ENCODE measurements at regions not wholly inside any gene's neighbourhood (a gene's known extent, or its start where the extent isn't known, plus 50 kb on each side); places are given as distances from the start of the nearest gene placed in this dataset.

- TF ChIP-seq POLR2A (IDR thresholded peaks at IDR 0.05) (no peak), CTCF (IDR thresholded peaks at IDR 0.05) (no peak)
- intact Hi-C loops (cut with DNase I; ENCODE audit: low total_unique reads) = no loop called here
- no peak overlapping the region for H3K4me3 ChIP-seq (ENCODE audit: low read depth, poor library complexity, severe bottlenecking)
- 31 to 43% methylated on average over 47 to 48 of the region's 48 CpGs for WGBS, 2 donors
- no peak for DNase-seq (ENCODE audit: low spot score in 2 of 2)
Observed at GRCh38 chr10:117734731-117735405, 192.3 kb downstream of the EMX2 start.

GRCh38 chr10:117736655-117737054 is 194.1 kb downstream of the EMX2 start:
- intact Hi-C loops (cut with DNase I; ENCODE audit: low total_unique reads) = no loop called here
- DNase-seq (ENCODE audit: low spot score in 2 of 2) = peak in 1 of 2 donors; percentile 24
- TF ChIP-seq POLR2A (IDR thresholded peaks at IDR 0.05) (no peak), CTCF (IDR thresholded peaks at IDR 0.05) (no peak)
- H3K4me3 ChIP-seq (ENCODE audit: low read depth, poor library complexity, severe bottlenecking) = no peak overlapping the region
- WGBS, 2 donors = 50 to 60% methylated on average over 7 of the region's 7 CpGs

- WGBS, 2 donors = 75 to 88% methylated on average over 1 of the region's 1 CpG
- intact Hi-C loops (cut with DNase I; ENCODE audit: low total_unique reads) = no loop called here
- TF ChIP-seq CTCF (IDR thresholded peaks at IDR 0.05) = no peak
- no peak for TF ChIP-seq POLR2A (IDR thresholded peaks at IDR 0.05)
- no peak for DNase-seq (ENCODE audit: low spot score in 2 of 2)
- no peak overlapping the region for H3K4me3 ChIP-seq (ENCODE audit: low read depth, poor library complexity, severe bottlenecking)
Observed at GRCh38 chr10:117740088-117740487, 197.5 kb downstream of the EMX2 start.

GRCh38 chr10:117740691-117741222 is 198.2 kb downstream of the EMX2 start:
- H3K4me3 ChIP-seq (ENCODE audit: low read depth, poor library complexity, severe bottlenecking) = no peak overlapping the region
- WGBS, 2 donors = 75 to 80% methylated on average over 5 to 6 of the region's 6 CpGs
- no peak for DNase-seq (ENCODE audit: low spot score in 2 of 2)
- TF ChIP-seq POLR2A (IDR thresholded peaks at IDR 0.05) = no peak
- TF ChIP-seq CTCF (IDR thresholded peaks at IDR 0.05) = no peak
- intact Hi-C loops (cut with DNase I; ENCODE audit: low total_unique reads) = no loop called here

- intact Hi-C loops (cut with DNase I; ENCODE audit: low total_unique reads) = no loop called here
- no peak overlapping the region for H3K4me3 ChIP-seq (ENCODE audit: low read depth, poor library complexity, severe bottlenecking)
- no peak for DNase-seq (ENCODE audit: low spot score in 2 of 2)
- TF ChIP-seq POLR2A (IDR thresholded peaks at IDR 0.05) (no peak), CTCF (IDR thresholded peaks at IDR 0.05) (no peak)
- 75 to 85% methylated on average over 4 of the region's 4 CpGs for WGBS, 2 donors
Observed at GRCh38 chr10:117741524-117741923, 199.0 kb downstream of the EMX2 start.

GRCh38 chr10:117743509-117743908 is 201.0 kb downstream of the EMX2 start:
- H3K4me3 ChIP-seq (ENCODE audit: low read depth, poor library complexity, severe bottlenecking) = no peak overlapping the region
- WGBS, 2 donors = 85 to 86% methylated on average over 7 of the region's 7 CpGs
- no peak for DNase-seq (ENCODE audit: low spot score in 2 of 2)
- TF ChIP-seq POLR2A (IDR thresholded peaks at IDR 0.05) (no peak), CTCF (IDR thresholded peaks at IDR 0.05) (no peak)
- intact Hi-C loops (cut with DNase I; ENCODE audit: low total_unique reads) = no loop called here

Measured in lower leg skin (tissue), 4 donors.